Left forelimb (tissue), 1 donor: ENCODE measurements at regions not wholly inside any gene's neighbourhood (a gene's known extent, or its start where the extent isn't known, plus 50 kb on each side); places are given as distances from the start of the nearest gene placed in this dataset.
"Not testable (repeated sequence)": the region's sequence is repeated elsewhere in the genome, so short reads cannot be mapped to it uniquely, and the experiment has no call there.

ENCODE experiments used
- DNase-seq: peaks from one replicate; pipeline ENCODE4 v3.0.0-alpha.2; 2018; ENCODE audit warnings: low spot score

GRCh38 chr10:28391283-28391682 lies 88.4 kb upstream of the MPP7 start:
- no peak for DNase-seq

GRCh38 chr10:28393956-28394568 lies 91.2 kb upstream of the MPP7 start:
- peak; percentile 70 for DNase-seq

GRCh38 chr10:28396331-28396730 lies 93.5 kb upstream of the MPP7 start:
- no peak for DNase-seq

DNA sequence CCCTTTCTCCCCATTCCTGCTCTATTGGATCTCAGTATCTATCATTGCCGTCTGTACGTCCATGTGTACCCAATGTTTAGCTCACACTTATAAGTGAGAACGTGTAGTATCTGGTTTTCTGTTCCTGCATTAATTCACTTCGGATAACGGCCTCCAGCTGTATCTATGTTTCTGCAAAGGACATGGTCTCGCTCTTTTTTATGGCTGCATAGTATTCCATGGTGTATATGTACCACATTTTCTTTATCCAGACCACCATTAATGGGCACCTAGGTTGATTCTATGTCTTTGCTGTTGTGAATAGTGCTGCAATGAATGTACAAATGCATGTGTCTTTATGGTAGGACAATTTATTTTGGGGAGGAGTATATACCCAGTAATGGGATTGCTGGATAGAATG lies 94.4 kb upstream of the MPP7 start:
- DNase-seq, result no peak

GRCh38 chr10:28400176-28400575 lies 97.3 kb upstream of the MPP7 start:
- no peak for DNase-seq

GRCh38 chr10:28400681-28401080 lies 97.8 kb upstream of the MPP7 start:
- no peak for DNase-seq

- DNase-seq, result not testable (repeated sequence)
These were observed 99.8 kb upstream of the MPP7 start for GRCh38 chr10:28402611-28403073.

GRCh38 chr10:28403090-28403489 lies 100.2 kb upstream of the MPP7 start:
- DNase-seq, result no peak

DNA sequence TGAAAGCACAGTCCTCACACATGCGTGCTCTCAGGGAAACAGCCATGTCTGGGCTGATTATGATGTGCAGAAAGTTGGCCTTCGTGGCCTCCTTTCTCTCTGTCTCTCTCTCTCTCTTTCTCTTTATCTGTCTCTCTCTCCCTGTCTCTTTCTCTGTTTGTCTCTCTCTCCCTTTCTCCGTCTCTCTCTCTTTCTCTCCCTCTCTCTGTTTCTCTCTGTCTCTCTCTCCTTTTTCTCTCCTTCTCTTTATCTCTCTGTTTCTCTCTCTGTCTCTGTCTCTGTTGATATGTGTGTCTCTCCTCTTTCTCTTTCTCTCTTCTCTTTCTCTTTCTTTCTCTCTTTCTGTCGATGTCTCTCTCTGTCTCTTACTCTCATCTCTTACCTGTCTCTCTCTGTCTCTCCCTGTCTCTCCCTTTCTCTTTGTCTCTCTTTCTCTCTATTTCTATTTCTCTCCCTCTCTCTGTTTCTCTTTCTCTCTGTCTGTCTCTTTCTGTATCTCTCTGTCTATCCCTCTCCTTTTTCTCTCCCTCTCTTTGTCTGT lies 105.4 kb upstream of the MPP7 start:
- DNase-seq, result no peak

DNA sequence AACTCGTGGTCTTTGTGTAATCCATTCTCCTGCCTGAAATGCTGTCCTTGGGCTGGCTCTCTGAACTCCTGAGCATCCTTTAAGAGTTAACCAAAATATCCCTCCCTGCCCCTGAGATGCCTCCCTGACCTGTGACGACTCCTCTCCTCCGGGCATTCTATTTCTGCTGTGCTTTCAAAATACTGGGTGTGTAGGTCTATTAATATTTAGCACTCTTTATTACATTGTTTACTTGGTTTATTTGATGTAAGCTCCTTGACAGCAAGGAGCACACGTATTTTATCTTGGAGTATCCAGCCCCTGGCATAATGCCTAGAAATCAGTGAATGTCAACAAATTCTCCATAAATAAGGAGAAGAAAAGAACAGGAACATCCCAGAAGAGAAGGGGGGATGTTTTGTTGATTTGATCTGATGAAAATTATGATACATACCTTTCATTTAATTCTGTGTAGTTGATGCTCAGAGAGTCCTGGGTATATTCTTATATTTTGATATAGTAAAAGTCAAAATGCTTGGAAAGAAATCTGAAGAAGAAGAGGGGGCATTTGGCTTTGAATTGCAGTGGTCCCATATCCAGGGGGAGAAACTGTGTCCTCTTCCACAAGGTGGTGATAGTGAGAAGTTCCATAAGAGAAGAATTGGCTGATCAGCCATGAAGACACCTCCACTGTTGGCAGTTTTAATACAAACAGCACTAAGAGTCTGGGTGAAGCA lies 107.7 kb upstream of the MPP7 start:
- DNase-seq, result no peak

- no peak for DNase-seq
These were observed 108.2 kb upstream of the MPP7 start for GRCh38 chr10:28411136-28411460.

GRCh38 chr10:28411648-28412047 lies 108.8 kb upstream of the MPP7 start:
- DNase-seq, result no peak

DNA sequence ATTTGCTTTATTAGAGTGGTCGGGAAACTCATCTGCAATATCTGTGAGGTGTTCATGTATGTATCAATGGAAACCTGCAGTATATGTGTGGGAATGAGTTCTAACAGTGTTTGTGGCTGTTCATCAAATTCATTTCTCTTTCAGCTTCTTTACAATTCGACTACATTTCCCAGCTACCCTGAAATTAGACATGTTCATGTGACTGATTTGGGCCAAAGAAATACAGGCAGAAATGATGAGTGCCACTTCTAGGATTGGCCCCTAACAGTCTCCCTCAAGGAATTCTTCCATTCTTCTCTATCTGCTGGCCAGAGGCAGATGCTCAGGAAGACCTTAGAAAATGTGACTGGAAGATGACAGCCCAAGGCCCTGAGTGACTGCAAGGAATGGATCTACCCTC lies 114.8 kb upstream of the WAC start:
- no peak for DNase-seq

DNA sequence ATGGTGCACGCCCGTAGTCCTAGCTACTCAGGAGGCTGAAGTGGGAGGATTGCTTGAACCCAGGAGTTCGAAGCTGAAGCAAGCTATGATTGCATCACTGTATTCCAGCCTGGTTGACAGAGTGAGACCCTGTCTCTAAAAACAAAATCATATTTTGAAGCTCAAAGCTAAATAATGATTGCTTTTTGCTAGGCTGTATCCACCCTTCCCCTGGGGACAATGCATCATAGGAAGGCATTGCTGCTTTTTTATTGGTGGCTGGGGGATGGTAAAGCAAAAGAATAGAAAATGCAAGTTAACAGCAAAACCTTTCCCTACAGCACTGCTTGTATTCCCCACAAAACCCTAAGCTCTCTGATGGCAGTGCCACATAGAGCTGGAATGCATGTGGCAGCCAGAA lies 107.5 kb upstream of the WAC start:
- no peak for DNase-seq

GRCh38 chr10:28426392-28427159 lies 106.3 kb upstream of the WAC start:
- DNase-seq, result no peak

- DNase-seq, result no peak
These were observed 105.5 kb upstream of the WAC start for GRCh38 chr10:28427376-28427775.

- no peak for DNase-seq
These were observed 103.9 kb upstream of the WAC start for GRCh38 chr10:28429045-28429444.

DNA sequence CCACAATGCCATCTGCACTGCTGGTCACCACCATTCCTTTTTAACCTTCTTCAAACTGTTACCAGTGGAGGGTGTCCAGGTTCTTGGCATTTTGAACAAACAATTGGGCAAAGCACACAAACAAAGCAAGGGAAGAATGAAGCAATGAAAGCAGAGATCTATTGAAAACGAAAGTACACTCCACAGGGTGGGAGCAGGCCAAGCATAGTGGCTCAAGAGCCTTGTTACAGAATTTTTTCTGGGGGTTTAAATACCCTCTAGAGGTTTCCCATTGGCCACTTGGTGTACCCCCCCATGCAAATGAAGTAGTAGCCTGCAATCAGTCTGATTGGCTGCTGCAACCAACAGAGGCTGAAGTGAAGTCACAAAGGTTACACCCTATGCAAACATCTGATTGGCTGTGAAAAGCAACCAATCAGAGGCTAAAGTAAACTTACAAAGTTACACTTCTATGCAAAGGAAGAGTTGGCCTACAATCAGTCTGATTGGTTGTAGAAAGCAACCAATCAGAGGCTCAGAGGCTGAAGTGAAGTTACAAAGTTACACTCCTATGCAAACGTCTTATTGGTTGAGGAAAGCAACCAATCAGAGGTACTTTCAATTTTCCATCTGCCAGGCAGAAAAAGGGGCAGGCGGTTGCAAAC lies 103.2 kb upstream of the WAC start:
- DNase-seq, result no peak

- no peak for DNase-seq
These were observed 101.8 kb upstream of the WAC start for GRCh38 chr10:28431139-28431538.

GRCh38 chr10:28432210-28432676 lies 100.7 kb upstream of the WAC start:
- DNase-seq, result no peak

GRCh38 chr10:28434063-28434462 lies 98.9 kb upstream of the WAC start:
- DNase-seq, result no peak

DNA sequence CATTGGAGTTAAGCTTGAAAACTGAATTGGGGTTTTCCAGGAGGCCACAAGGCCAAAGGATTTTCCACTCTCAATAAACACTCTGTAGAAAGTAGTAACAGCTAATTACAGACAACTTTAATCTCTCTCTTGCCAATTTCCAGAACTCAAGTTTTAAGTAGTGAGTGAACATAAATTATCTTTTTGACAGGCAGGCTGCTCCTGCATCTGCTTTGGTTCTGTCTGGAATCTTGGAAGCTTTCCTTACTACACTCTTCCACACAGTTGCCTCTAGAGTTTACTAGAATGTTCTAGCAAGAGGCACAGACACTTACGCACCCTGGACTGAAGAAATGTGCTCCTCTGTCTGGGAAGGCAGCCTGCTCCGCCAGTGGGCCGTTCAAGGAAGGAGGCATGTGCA lies 90.5 kb upstream of the WAC start:
- DNase-seq, result no peak
